ENCODE measurements at regions not wholly inside any gene's neighbourhood (a gene's known extent, or its start where the extent isn't known, plus 50 kb on each side); places are given as distances from the start of the nearest gene placed in this dataset.
"Not testable (repeated sequence)": the region's sequence is repeated elsewhere in the genome, so short reads cannot be mapped to it uniquely, and the experiment has no call there.

DNA sequence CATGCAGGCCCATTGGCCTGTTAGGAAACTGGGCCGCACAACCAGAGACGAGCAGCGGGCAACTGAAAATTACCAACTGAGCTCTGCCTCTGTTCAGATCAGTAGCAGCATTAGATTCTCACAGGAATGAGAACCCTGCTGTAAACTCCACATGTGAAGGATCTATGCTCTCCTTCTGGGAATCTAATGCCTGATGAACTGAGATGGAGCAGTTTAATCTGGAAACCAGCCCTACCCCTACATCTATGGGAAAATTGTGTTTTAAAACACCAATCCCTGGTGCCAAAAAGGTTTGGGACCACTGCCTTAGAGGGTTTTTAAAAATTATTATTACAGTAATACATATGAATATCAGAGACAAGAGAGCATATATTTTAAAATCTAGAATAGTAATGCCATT lies 1144.5 kb downstream of the FSCB start:
- no peak for DNase-seq

DNA sequence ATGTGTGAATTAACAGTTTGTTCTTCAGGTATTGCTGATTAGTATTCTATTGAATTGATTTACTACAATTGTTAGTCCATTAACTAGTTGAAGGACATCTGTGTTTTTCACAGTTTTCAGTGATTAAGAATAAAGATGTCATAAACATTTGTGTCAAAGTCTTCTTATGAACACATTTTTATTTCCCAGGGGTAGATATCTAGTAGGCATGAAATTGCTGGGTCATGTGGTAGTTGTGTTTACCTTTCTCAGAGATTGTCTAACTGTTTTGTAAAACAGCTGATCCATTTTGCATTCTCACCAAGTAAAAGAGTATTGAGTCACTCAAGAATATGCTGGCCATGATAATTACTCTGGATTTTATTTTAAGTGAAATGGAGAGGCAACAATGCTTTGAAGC lies 1145.3 kb downstream of the FSCB start:
- DNase-seq, result no peak

DNA sequence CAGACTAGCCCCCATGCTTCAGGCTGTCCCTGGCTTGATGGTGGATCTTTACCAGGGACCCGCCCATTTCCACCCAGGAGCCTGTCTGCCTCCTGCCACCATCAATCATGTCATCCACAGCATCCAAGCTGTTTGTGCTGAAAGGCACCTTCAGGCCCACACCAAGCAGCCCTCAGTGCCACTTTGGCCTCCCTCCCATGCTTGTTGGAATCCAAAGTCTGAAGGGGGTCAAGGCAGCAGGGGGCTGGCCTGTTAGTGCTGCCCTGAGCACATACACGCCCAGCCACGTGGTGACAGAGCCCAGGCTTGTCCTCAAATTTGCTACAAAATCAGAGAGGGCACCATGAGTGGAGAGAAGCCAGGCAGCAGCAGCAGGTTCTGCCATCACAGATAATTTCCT lies 1146.8 kb downstream of the FSCB start:
- no peak for DNase-seq

DNA sequence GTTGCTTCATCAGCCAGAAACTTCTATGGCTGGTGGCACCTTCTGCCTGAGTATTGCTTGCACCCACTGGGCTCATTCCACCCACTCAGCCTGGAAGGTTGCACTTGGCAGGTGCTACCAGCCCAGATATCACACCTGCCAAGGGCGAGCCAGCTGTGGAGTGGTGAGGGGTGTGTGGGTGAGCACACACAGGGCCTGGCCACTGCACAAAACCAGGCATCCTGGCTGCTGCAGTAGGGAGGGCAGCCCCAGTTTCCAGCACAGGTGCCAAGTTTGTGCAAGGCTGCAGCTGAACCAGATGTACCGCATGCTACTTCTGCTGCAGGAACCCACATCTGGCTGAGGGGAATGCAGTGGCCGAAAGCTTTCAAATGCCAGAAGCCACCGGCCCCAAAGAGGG lies 1147.8 kb downstream of the FSCB start:
- no peak for DNase-seq

DNA sequence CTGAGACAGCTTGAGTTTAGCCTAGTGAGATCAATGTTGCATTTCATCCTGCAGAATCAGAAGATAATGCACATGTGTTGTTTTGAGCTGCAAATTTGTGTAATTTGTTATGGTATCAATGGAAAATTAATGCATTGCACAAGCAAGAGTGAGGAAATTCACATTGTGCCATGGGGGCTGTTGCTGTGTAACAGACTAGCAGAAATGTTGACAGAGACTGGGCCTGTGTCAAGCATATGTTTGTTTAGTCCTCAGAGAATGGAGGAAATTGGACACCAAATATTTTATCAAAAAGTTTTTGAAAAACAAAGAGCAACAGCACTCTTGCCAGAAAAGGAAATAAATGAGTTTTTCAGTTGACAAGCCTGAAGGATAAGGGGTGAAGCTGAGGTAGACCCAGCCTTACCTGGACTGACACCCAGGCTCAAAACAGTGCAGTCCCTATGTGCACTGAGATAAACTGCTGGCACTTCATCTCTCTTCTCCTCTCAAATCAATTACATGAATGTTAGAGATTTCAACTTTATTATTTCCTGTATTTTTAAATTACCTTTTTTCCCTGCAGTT lies 1150.0 kb downstream of the FSCB start:
- DNase-seq, result no peak

DNA sequence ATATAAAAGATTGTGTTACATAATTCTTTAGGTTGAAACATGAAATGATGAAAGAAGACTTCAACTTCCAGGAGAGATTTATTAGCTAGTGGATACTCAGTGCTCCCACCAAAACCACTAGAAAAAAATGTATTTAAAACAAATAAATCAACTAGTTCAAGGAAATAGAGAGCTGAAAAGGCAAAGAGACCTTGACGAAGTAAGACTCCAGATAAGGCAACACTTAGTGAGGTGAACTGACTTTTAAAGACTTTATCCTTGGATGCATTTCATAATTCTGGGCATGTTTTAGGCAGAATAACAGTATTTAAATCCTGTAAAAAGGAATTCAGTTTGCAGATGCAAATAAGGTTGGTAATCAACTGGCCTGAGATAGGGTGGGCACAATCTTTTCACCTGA lies 1150.7 kb downstream of the FSCB start:
- DNase-seq, result no peak

DNA sequence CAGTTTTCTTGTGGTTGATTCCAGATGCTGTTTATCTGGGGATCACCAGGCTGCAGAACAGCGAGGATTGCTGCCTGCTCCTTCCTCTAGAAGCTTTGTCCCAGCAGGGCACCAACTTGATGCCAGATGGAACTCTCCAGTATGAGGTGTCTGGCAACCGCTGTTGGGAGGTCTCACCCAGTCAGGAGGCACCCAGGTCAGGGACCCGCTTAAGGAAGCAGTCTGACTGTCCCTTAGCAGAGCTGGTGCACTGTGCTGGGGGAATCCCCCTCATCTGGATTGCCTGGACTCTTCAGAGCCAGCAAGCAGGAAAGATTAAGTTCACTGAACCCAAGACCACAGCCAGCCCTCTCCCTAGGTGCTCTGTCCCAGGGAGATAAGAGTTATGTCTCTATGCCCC lies 1165.2 kb downstream of the FSCB start:
- no peak for DNase-seq

DNA sequence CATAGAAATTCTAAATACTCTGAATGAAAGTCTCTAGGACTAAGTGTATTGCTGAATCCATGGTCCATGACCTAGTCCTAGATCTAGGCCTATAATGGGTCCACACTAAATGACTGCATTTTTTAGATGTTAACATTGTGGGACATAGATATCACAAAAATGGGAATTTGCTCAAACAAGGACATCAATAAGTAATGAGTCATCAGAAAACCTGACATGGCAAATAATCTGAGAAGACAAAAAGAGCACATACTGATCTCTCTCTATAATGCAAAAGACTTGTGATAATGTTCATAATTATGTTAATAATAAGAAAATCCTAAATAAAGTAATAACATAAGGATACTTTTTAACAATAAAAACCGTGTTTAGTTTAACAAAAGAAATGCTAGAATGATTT lies 1168.4 kb downstream of the FSCB start:
- DNase-seq, result no peak

DNA sequence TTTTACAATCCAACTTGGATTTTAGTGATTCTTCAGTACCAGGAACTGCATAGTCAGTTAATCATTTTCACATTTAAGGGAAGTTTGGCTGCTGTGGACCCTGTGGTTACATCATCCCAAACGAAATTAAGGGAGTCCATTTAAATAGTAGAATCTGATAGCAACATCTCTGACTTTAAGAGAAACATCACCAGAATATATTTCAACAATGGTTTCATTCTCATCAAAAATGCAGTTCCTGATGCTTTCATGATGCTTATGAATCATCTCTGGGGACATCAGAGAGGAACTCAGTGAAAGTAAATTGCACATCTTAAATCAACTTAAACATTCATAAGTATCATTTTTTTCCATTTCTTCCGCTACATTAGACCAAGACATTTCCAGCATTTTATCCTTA lies 1170.7 kb downstream of the FSCB start:
- no peak for DNase-seq

DNA sequence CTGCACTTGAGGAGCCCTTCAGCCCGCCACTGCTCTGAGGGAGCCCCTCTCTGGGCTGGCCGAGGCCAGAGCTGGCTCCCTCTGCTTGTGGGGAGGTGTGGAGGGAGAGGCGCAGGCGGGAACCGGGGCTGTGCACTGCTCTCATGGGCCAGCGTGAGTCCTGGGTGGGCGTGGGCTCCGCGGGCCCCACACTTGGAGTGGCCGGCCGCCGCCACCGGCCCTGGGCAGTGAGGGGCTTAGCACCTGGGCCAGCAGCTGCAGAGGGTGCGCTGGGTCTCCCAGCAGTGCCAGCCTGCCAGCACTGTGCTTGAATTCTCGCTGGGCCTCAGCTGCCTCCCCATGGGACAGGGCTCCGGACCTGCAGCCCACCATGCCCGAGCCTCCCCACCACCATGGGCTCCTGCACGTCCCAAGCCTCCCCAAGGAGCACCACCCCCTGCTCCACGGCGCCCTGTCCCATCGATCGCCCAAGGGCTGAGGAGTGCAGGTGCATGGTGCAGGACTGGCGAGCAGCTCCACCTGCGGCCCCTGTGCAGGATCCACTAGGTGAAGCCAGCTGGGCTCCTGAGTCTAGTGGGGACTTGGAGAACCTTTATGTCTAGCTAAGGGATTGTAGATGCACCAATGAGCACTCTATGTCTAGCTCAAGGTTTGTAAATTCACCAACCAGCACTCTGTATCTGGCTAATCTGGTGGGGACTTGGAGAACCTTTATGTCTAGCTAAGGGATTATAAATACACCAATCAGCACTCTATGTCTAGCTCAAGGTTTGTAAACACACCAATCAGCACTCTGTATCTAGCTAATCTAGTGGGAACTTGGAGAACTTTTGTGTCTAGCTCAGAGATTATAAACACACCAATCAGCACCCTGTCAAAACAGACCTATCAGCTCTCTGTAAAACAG lies 1180.3 kb downstream of the FSCB start:
- DNase-seq, result not testable (repeated sequence)

DNA sequence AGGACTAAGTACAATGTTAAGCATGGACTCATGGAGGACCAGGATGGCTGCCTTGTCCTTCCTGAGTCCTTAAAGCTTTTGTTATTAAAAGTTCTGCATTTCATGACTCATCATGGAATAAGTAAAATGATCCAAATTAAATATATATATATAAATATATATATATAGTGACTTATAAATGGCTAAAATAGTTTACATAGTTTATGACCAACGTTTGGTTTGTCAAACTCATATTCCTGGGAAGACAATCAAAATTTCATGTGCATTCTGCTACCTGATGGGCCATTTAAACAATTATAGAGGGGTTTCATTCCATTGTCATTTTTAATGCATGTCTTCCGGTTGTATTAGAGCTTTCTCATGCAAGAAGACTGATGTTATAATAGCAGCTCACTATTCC lies 1190.7 kb downstream of the FSCB start:
- no peak for DNase-seq

DNA sequence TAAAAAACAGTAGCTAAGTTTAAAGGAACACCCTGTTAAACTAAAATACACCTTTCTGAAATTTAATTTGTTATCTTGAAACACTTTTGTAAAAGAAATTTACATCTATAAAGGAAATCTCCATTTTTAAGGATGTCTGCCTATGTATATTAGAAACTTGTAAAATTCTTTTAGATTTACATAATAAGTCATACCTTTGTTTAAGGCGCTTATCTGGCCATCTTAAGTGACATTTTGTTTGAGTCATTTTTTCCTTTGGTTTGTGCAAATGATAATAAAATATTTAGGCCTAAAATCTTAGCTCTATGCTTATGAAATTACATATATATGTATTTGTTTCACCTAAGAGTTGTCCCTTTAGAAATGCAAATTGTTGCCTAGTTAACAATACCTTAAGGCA lies 1193.4 kb downstream of the FSCB start:
- DNase-seq, result no peak

DNA sequence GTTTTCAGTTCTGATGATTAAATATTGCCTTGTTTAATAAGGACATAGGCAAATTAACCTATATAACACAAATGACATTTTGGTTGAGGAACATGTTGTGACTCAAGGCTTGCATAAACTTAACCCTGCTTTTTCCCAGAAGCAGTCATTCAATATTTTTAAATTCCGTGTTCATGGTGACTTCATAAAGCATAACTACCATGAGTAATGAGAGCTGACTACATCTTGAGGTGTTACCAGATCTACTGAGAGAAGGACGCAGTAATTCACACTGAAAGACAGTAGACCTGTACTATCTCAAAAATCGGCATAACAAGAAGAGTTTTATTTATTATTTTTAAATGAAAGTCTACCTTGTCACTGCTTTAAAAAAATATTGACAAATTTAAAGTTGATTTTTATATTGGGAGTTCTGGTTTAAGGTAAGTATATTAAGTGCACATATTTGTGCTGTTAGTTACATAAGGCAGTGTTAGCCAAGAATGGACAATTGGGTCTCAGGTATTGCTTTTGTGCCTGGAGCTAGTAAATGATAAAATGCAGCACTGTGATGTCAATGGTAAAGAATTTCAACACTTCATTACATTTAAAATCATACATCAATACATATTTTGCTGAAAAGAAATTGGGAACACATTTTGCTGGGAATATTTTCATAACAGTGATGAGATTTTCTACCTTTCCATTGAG lies 1198.5 kb downstream of the FSCB start:
- no peak for DNase-seq

DNA sequence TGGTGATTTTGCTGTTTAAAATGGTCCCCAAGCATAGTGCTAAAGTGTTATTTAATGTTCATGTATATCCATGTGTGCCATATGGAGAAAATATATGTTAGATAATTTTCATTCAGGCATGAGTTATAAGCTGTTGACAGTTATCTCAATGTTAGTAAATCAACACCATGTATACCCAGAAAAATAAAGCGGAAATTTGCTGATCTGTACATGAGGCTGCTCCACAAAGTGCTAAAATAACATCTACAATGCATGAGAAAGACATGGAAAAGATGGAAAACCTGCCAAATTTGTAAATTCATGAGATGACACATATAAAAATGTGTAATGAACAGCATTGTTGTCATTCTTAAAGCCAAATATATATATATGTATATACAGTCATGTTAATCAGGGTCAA lies 1199.2 kb downstream of the FSCB start:
- no peak for DNase-seq

DNA sequence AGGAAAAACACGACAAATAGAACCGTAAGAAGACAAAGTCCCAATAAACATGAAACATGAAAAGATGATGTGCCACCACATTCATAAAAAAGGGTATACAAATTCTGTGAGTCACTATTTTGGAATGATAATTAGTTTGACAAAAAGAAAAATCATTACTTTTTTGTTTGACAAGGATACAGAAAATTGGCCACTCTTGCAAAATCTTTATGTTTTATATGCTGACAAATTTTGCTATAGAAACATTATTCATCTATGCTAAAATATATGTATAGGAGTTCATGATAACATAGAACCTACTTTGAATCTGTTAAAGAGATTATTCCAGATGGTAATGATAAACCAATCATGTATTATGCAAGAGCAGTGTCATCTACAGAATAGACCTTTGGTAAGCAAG lies 1201.0 kb downstream of the FSCB start:
- DNase-seq, result no peak

DNA sequence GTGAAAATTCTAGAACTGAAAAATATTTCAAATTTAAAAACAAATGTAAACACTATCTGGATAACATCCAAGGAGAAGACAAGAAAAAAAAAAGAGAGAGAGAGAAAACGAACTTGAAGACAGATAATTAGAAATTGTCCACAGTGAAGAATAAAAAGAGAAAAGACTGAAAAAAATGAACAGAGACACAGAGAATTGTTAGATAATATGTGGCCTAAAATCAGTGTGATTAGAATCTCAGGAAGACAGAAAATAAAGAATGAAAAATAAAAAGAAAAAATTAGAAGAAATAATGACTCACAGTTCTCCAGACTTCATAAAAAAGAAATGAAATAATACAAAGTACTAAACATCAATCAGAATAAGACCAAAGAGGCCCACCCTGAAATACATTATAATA lies 1209.3 kb downstream of the FSCB start:
- DNase-seq, result no peak

DNA sequence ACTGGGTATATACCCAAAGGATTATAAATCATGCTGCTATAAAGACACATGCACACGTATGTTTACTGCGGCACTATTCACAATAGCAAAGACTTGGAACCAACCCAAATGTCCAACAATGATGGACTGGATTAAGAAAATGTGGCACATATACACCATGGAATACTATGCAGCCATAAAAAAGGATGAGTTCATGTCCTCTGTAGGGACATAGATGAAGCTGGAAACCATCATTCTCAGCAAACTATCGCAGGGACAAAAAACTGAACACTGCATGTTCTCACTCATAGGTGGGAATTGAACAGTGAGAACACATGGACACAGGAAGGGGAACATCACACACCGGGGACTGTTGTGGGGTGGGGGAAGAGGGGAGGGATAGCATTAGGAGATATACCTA lies 1211.0 kb downstream of the FSCB start:
- not testable (repeated sequence) for DNase-seq

DNA sequence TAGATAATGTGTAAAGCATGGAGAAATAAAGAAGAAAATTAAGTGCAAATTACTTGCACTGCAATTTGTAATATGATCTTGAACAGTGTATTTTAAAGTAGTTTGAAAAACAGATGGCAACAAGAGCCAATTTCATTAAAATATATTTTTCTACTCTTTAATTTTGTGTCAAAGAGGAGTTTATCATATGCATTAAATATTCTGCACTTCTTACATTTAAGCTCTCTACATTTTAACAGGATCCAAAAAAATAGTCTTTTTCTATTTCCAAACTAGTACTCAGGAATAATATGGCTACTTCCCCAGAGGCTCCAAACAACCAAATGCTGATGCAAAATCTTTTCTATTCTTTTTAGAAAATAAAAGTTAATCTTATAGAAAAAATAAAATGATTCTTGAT lies 1221.5 kb downstream of the FSCB start:
- DNase-seq, result no peak

DNA sequence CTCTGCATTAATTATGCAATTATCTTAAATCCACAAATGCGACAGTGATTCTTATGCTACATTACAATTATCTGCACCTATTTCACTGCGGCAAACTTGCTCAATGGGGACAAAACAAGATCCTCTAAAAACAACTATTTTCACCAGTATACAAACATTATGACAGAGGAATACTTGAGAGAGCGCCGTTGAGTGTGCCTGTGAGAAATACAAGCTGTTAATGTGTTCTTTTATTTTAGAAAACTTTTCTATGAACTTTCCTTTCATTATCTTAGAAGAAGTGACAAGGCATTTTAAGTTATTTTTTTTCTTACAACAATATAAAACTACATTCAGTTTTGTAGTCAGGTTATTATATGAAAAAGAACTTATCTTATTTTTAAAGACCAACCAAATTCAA lies 1247.0 kb downstream of the FSCB start:
- no peak for DNase-seq

DNA sequence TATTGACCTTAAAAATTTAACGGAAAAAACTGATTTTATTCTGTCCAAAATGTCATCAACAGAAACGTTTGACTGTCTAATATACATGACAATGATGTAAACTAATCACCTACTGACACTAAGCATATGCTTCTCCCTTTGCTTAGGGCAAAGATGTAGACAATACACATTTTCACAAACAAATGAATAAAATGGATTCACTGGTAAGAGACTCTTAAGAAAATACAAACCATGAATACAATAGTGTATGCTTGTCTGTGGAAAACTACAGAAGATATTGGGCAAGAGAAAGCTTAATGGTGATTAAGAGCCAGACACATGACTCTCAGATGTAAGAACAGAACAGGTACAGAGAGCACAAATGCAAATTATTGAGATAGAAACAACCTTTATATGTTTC lies 1248.7 kb downstream of the FSCB start:
- no peak for DNase-seq

DNA sequence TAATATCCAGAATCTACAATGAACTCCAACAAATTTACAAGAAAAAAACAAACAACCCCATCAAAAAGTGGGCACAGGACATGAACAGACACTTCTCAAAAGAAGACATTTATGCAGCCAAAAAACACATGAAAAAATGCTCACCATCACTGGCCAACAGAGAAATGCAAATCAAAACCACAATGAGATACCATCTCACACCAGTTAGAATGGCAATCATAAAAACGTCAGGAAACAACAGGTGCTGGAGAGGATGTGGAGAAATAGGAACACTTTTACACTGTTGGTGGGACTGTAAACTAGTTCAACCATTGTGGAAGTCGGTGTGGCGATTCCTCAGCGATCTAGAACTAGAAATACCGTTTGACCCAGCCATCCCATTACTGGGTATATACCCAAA lies 1250.1 kb downstream of the FSCB start:
- DNase-seq, result not testable (repeated sequence)

DNA sequence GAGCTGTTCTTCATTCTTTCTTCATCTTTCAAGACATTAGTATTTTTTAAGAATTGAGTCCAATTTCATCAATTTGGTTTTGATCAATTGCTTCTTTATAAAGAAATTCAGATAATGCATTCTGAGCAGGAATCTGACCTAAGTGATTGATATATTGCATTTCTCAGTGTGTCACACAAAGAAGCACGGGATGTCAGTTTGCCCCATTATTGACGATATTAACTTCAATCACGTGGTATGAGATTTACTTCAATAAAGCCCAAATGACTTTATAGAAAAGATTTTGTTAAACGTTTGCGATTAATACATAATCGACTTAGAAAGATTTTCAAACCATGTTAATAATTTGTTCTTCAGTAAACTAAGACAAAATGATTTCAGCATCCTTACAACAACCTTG lies 1254.2 kb downstream of the FSCB start:
- DNase-seq, result no peak

DNA sequence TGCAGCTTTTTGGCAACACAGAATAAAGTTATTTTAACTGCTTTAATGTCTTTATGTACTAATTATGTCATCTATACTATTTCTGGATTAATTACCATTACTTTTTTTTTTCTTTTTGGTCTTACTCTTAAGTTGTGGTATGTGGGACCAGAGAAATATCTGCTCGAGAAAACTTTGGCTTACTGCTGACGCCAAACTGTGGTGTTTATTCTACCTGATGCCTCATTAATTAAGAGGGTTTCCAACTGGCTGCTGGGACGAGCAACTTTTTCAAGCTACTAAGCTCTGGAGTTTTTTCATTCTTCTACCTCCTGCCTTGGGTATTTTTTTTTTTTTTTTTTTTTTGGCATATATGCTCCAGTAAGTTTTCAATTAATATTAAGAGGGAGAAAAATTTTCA lies 1257.5 kb downstream of the FSCB start:
- DNase-seq, result no peak

DNA sequence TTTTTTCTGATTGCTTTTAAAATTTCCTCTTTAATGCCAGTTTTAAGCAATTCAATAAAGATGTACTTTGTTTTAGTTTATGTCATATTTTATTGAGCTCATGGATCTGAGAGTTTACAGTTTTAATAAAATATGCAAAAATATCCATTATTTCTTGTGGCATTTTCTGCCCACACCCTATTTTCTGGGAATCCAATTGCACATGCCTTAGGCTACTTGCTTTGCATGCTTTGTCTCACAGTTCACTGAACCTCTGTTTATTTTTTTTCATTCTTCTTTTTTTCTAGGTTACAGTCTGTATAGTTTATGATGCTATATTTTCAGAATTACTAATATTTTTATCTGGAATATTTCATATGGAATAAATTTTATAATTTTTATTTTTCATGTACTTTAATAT lies 1258.0 kb downstream of the FSCB start:
- no peak for DNase-seq
